AG04450 (cell line): ENCODE measurements at regions not wholly inside any gene's neighbourhood (a gene's known extent, or its start where the extent isn't known, plus 50 kb on each side); places are given as distances from the start of the nearest gene placed in this dataset.

Experiments used
- CTCF ChIA-PET: fragments of 300-600, 350-600 bp; formaldehyde crosslinking; extraction: SDS; loops from one replicate; lab custom pipeline; 2022; ENCODE audit warnings: antibody characterized with exemption, inconsistent platforms; lab: Charles Lee
- POLR2A ChIA-PET: fragments of 350-600 bp; formaldehyde crosslinking; extraction: SDS; loops from one replicate; lab custom pipeline; 2021; ENCODE audit warnings: antibody characterized with exemption, inconsistent platforms; lab: Yijun Ruan, JAX
- DNase-seq: peaks from one replicate; pipeline ENCODE4 v3.0.0-alpha.2; 2011; ENCODE audit warnings: low read depth, low spot score
- H3K27ac ChIP-seq: one replicate; pipeline ENCODE4 v1.5.1; 2012; ENCODE audit warnings: low read depth, low read length, control low read depth
- H3K27me3 ChIP-seq: one replicate; pipeline ENCODE4 v1.6.0; 2012; ENCODE audit warnings: low read length; ENCODE audit not compliant: control insufficient read depth, insufficient read depth
- H3K4me3 ChIP-seq: 2 replicates; pipeline ENCODE4 v1.5.1; 2011; ENCODE audit warnings: mild to moderate bottlenecking, low read depth, low read length, control low read depth
- H3K9me3 ChIP-seq: 2 replicates; pipeline ENCODE4 v1.5.1; 2012; ENCODE audit warnings: low read length; ENCODE audit not compliant: control insufficient read depth, insufficient read depth
- CTCF ChIP-seq: IDR thresholded peaks from 2 replicates; pipeline ENCODE4 v1.5.1; 2011; ENCODE audit warnings: low read depth, low read length, control low read depth, inconsistent platforms

GRCh38 chr2:6482256-6482655 lies 383.5 kb downstream of the CMPK2 start:
- Histone ChIP-seq H3K27me3 (no peaks in the 10 kb centered on the region), H3K9me3 (no peaks in the 10 kb centered on the region), H3K4me3 (no peak overlapping the region), H3K27ac (no peak overlapping the region)
- POLR2A ChIA-PET = no interaction called here
- no peak for DNase-seq
- no peak for TF ChIP-seq CTCF
- CTCF ChIA-PET = no interaction called here

- Histone ChIP-seq H3K4me3 (no peak overlapping the region), H3K27ac (no peak overlapping the region), H3K27me3 (no peaks in the 10 kb centered on the region), H3K9me3 (no peaks in the 10 kb centered on the region)
- ChIA-PET POLR2A (no interaction called here), CTCF (no interaction called here)
- TF ChIP-seq CTCF = no peak
- no peak for DNase-seq
Measured at GRCh38 chr2:6487765-6488164, 377.9 kb downstream of the CMPK2 start.

- no peaks in the 10 kb centered on the region for H3K27me3 ChIP-seq
- DNase-seq = no peak
- ChIA-PET CTCF (no interaction called here), POLR2A (no interaction called here)
- TF ChIP-seq CTCF = no peak
- no peak overlapping the region for H3K4me3 ChIP-seq
- peaks cover 17% of the 10 kb centered on the region for H3K9me3 ChIP-seq
- no peak overlapping the region for H3K27ac ChIP-seq
Measured at GRCh38 chr2:6492573-6492972, 373.1 kb downstream of the CMPK2 start.

- ChIA-PET POLR2A (no interaction called here), CTCF (no interaction called here)
- no peak overlapping the region for H3K4me3 ChIP-seq
- no peak overlapping the region for H3K27ac ChIP-seq
- no peaks in the 10 kb centered on the region for H3K27me3 ChIP-seq
- peaks cover 17% of the 10 kb centered on the region for H3K9me3 ChIP-seq
- no peak for TF ChIP-seq CTCF
- no peak for DNase-seq
Measured at GRCh38 chr2:6493266-6493665, 372.4 kb downstream of the CMPK2 start.

- TF ChIP-seq CTCF = no peak
- Histone ChIP-seq H3K27ac (no peak overlapping the region), H3K9me3 (peaks cover 17% of the 10 kb centered on the region), H3K4me3 (no peak overlapping the region), H3K27me3 (no peaks in the 10 kb centered on the region)
- POLR2A ChIA-PET = no interaction called here
- CTCF ChIA-PET = no interaction called here
- no peak for DNase-seq
Measured at GRCh38 chr2:6493669-6494068, 372.0 kb downstream of the CMPK2 start.
